ENCODE measurements at regions not wholly inside any gene's neighbourhood (a gene's known extent, or its start where the extent isn't known, plus 50 kb on each side); places are given as distances from the start of the nearest gene placed in this dataset.

DNA sequence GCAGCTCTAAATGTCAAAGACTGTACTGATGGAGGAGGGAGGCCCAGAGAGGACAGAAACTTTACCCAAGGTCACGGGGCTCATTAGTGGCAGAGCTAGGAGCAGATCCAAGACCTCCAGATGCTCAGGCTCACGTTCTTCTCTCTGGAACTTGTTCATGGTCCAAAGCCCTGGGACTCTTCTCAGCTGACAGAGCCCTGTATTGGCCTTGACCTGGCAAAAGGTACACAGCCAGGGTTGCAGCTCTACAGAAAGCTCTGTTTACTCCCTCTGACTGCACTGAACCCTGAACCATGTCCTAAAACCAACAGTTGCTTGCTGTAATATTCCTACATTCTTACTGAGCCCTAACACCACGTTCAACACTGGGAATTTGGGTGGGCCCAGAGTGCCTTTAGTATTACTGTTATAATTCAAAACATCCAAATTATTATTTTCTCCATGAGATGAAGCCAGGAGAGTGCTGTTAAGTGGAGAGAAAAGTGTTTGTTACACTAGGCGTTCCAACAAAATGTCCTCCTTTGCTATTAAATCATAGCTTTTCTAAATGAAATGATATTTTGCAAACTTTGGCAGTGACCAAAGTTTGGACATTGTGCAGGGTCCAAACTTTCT, 602.4 kb upstream of the CLINT1 start (continued):
- TF ChIP-seq, protein P1, sequence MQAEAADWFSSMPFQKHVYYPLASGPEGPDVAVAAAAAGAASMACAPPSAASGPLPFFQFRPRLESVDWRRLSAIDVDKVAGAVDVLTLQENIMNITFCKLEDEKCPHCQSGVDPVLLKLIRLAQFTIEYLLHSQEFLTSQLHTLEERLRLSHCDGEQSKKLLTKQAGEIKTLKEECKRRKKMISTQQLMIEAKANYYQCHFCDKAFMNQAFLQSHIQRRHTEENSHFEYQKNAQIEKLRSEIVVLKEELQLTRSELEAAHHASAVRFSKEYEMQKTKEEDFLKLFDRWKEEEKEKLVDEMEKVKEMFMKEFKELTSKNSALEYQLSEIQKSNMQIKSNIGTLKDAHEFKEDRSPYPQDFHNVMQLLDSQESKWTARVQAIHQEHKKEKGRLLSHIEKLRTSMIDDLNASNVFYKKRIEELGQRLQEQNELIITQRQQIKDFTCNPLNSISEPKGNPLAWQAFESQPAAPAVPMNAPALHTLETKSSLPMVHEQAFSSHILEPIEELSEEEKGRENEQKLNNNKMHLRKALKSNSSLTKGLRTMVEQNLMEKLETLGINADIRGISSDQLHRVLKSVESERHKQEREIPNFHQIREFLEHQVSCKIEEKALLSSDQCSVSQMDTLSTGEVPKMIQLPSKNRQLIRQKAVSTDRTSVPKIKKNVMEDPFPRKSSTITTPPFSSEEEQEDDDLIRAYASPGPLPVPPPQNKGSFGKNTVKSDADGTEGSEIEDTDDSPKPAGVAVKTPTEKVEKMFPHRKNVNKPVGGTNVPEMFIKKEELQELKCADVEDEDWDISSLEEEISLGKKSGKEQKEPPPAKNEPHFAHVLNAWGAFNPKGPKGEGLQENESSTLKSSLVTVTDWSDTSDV (CRISPR knock-in tag; IDR thresholded peaks at IDR 0.05) = no peak
- TF ChIP-seq ZNF670 (CRISPR knock-in tag; IDR thresholded peaks at IDR 0.05; ENCODE audit: borderline replicate concordance) (peak; percentile 40; the same call in 1 of the 2 replicates), FOXC1 (CRISPR knock-in tag; IDR thresholded peaks at IDR 0.05; ENCODE audit: borderline replicate concordance) (peak; percentile 56; the same call in 1 of the 2 replicates), CREM (IDR thresholded peaks at IDR 0.05) (peak; percentile 83), CREM (CRISPR knock-in tag; IDR thresholded peaks at IDR 0.05) (no peak), ZNF557 (CRISPR knock-in tag; IDR thresholded peaks at IDR 0.05) (peak; percentile 89), ZNF121 (CRISPR knock-in tag; IDR thresholded peaks at IDR 0.05) (no peak), EHMT2 (IDR thresholded peaks at IDR 0.05; ENCODE audit: borderline replicate concordance, low read depth, low read length) (peak; percentile 80; the same call in 1 of the 2 replicates), ZNF556 (CRISPR knock-in tag; IDR thresholded peaks at IDR 0.05; ENCODE audit: borderline replicate concordance) (peak; percentile 94), HMG20A (CRISPR knock-in tag; IDR thresholded peaks at IDR 0.05; ENCODE audit: borderline replicate concordance) (peak; percentile 98), HNF4G (IDR thresholded peaks at IDR 0.05; ENCODE audit: borderline replicate concordance, low read depth, low read length) (peak; percentile 97), HNF4G (CRISPR knock-in tag; IDR thresholded peaks at IDR 0.05; ENCODE audit: borderline replicate concordance, low read depth) (peak; percentile 98), SCMH1 (CRISPR knock-in tag; IDR thresholded peaks at IDR 0.05; ENCODE audit: borderline replicate concordance) (no peak), MBD4 (IDR thresholded peaks at IDR 0.05; ENCODE audit: borderline replicate concordance, low read length) (no peak), SMARCE1 (IDR thresholded peaks at IDR 0.05; ENCODE audit: borderline replicate concordance) (peak; percentile 92), ZNF615 (CRISPR knock-in tag; IDR thresholded peaks at IDR 0.05; ENCODE audit: borderline replicate concordance) (no peak)
- TF ChIP-seq, protein P2, sequence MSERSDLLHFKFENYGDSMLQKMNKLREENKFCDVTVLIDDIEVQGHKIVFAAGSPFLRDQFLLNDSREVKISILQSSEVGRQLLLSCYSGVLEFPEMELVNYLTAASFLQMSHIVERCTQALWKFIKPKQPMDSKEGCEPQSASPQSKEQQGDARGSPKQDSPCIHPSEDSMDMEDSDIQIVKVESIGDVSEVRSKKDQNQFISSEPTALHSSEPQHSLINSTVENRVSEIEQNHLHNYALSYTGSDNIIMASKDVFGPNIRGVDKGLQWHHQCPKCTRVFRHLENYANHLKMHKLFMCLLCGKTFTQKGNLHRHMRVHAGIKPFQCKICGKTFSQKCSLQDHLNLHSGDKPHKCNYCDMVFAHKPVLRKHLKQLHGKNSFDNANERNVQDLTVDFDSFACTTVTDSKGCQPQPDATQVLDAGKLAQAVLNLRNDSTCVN (CRISPR knock-in tag; IDR thresholded peaks at IDR 0.05; ENCODE audit: borderline replicate concordance) = peak; percentile 82; the same call in 1 of the 2 replicates
- TF ChIP-seq, protein P3, sequence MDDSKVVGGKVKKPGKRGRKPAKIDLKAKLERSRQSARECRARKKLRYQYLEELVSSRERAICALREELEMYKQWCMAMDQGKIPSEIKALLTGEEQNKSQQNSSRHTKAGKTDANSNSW (CRISPR knock-in tag; IDR thresholded peaks at IDR 0.05; ENCODE audit: borderline replicate concordance) = no peak
- TF ChIP-seq, protein P4, sequence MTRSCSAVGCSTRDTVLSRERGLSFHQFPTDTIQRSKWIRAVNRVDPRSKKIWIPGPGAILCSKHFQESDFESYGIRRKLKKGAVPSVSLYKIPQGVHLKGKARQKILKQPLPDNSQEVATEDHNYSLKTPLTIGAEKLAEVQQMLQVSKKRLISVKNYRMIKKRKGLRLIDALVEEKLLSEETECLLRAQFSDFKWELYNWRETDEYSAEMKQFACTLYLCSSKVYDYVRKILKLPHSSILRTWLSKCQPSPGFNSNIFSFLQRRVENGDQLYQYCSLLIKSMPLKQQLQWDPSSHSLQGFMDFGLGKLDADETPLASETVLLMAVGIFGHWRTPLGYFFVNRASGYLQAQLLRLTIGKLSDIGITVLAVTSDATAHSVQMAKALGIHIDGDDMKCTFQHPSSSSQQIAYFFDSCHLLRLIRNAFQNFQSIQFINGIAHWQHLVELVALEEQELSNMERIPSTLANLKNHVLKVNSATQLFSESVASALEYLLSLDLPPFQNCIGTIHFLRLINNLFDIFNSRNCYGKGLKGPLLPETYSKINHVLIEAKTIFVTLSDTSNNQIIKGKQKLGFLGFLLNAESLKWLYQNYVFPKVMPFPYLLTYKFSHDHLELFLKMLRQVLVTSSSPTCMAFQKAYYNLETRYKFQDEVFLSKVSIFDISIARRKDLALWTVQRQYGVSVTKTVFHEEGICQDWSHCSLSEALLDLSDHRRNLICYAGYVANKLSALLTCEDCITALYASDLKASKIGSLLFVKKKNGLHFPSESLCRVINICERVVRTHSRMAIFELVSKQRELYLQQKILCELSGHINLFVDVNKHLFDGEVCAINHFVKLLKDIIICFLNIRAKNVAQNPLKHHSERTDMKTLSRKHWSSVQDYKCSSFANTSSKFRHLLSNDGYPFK (CRISPR knock-in tag; IDR thresholded peaks at IDR 0.05; ENCODE audit: borderline replicate concordance) = no peak
- TF ChIP-seq, protein P5, sequence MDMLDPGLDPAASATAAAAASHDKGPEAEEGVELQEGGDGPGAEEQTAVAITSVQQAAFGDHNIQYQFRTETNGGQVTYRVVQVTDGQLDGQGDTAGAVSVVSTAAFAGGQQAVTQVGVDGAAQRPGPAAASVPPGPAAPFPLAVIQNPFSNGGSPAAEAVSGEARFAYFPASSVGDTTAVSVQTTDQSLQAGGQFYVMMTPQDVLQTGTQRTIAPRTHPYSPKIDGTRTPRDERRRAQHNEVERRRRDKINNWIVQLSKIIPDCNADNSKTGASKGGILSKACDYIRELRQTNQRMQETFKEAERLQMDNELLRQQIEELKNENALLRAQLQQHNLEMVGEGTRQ (IDR thresholded peaks at IDR 0.05; ENCODE audit: low read depth, low read length) = no peak
- TF ChIP-seq, protein P5 (CRISPR knock-in tag; IDR thresholded peaks at IDR 0.05; ENCODE audit: borderline replicate concordance) = 0 out of 2 replicates have a peak, but pooled peaks have one; percentile 13
